ENCODE measurements at regions not wholly inside any gene's neighbourhood (a gene's known extent, or its start where the extent isn't known, plus 50 kb on each side); places are given as distances from the start of the nearest gene placed in this dataset.
"Not testable (repeated sequence)": the region's sequence is repeated elsewhere in the genome, so short reads cannot be mapped to it uniquely, and the experiment has no call there.

GRCh38 chr14:41549821-41550607, 56.7 kb upstream of the LRFN5 start:
- DNase-seq (ENCODE audit: low spot score): no peak

DNA sequence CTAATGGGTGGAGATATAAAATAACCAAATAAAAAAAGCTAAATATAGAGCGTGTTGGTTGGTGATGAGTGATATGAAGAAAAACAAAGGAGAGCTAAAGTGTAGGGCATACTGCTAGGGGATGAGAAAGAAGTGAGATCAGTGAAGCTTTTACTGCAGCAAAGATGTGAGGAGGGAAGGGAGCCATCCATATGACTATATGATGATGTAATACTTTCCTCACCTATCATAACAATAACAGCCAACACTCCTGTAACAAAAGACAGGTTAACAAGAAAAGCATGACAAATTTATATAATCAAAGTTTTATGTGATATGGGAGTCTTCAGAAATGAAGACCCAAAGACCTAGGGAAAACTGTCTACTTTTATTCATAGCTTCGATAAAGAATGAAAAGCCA, 57.4 kb upstream of the LRFN5 start:
- DNase-seq (ENCODE audit: low spot score): no peak

DNA sequence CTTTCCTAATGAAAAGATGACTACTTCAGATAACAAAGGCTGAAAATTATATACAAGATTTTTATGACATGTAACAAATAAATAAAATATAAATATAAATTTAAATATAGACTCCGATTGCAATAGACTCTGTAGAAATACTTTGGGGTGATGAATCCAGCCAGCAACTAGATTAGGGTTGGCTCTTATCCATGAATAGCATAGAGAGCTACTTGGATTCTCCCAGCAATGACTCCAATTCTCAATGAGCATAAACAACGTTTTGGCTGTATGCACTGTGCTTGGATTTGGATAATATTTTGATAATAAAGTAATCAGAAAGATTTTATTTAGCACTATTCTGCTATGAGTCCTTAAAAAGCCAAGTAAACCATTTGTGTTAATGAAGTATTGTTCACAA, 58.0 kb upstream of the LRFN5 start:
- DNase-seq (ENCODE audit: low spot score): no peak

DNA sequence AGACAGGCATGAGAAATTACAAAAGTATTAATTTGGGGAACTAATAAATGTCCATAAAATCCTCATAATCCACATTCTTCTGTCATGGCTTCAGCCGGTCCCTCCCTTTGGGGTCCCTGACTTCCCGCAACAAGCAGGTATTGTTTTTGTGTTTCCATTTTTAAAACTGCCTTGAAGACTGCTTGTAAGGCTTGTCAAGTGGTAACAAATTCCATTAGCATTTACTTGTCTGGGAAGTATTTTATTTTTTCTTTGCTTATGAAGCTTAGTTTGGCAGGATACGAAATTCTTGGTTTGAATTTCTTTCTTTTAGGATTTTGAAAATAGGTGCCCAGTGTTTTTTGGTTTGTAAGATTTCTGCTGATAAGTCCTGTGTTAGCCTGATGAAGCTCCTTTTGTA, 65.3 kb upstream of the LRFN5 start:
- no peak for DNase-seq (ENCODE audit: low spot score)

DNA sequence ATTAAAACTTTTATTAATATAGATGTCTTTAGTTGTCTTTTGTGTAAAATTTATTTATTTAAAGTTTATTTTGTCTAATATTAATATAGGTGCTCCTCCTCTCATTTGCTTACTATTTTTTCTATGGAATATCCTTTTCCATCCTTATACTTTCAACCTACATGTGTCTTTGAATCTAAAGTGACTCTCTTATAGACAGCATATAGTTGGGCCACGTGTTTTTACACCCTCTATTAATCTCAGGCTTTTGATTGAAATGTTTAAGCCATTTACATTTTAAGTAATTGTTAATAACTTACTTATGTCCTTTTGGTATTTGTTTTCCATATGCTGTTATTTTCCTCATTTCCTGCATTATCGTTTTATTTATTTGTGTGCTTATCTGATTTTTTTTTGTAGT, 74.4 kb upstream of the LRFN5 start:
- no peak for DNase-seq (ENCODE audit: low spot score)

- no peak for DNase-seq (ENCODE audit: low spot score)
Measured at GRCh38 chr14:41521891-41522290, 84.8 kb upstream of the LRFN5 start.

GRCh38 chr14:41518030-41518429, 88.6 kb upstream of the LRFN5 start:
- DNase-seq (ENCODE audit: low spot score): not testable (repeated sequence)

GRCh38 chr14:41506552-41506951, 100.1 kb upstream of the LRFN5 start:
- DNase-seq (ENCODE audit: low spot score): no peak

DNA sequence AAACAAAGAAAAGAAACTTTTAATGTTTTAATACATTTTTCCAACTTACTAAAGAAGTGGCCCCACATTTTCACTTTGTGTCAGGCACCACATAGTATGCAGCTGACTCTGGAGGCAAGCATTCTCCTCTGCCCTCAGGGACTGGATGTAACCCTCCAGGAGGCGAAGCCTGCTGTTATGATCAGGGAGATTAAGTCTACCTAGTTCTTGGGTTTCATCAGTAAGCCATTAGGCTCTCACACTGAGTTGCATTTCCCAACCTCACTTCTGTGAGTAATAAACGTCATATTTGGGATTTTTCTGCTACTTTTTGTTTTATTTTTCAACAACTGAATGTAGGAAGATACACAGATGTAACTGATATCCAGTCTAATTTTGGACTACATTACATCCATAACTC, 101.2 kb upstream of the LRFN5 start:
- no peak for DNase-seq (ENCODE audit: low spot score)

- no peak for DNase-seq (ENCODE audit: low spot score)
Measured at GRCh38 chr14:41498959-41499358, 107.7 kb upstream of the LRFN5 start.

DNA sequence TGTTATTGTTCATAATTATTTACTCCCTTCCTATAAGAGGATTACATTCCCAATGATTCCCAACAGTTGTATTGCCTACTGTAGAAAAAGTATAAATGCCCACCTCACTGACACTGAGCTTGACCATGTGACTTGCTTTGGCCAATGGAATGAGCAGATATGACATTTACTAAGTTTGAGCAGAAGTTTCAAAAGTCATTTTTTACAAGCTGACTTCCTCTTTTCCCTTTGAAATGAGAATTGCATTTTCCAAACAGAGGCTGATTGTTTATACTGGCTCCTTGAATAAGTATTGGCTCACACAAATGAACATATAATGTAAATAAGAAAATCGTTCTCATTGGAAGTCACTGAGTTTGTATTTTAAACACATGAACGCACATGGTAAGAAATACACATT, 116.4 kb upstream of the LRFN5 start:
- no peak for DNase-seq (ENCODE audit: low spot score)

DNA sequence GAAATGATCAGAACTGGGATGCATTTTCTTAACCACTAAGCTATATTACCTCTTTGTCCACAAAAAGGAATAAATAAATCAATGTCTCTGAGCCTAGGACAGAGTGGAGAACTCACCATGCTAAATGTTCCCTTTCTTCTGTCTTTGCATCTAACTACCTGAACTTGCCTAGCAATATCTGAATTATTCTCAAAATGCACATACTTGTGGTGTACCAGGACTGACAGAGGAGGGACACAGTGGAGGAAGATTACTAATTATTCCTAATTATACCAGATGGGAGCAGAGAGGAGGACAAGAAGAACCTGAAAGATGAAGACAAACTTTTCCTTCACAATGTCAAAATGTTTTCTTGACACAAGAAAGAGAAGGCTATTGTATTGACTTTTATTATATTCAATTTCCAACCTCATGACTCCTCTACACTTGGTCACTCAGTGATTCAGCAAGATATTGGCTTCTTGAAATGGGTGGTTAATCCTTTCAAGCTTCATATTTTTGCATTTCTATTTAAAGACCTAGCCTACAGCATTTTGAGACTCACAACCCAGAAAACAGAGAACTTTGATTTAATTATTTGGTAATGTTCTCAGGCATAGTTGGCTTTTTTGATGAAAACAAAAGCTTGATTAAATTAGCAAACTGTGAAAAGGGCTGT, 117.2 kb upstream of the LRFN5 start:
- no peak for DNase-seq (ENCODE audit: low spot score)

DNA sequence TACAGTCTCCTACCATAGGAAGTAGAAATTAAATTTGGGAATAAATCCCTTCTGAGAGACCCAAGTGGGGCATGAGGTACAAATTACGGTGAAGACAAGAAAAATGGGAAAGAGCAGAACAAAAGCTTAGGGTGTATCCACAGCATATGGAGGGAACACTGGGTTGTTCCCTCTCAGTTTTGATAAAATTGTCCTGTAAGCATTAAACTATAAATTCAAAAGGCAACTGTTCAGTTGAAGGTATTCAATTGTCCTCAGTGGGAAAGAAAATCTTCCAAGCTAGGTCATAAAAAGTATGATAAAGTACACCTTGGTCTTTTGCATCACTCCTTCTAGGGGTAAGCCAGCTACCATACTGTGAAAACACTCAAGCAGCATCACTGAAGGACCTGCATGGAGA, 118.3 kb upstream of the LRFN5 start:
- no peak for DNase-seq (ENCODE audit: low spot score)

GRCh38 chr14:41482861-41483260, 123.8 kb upstream of the LRFN5 start:
- no peak for DNase-seq (ENCODE audit: low spot score)

DNA sequence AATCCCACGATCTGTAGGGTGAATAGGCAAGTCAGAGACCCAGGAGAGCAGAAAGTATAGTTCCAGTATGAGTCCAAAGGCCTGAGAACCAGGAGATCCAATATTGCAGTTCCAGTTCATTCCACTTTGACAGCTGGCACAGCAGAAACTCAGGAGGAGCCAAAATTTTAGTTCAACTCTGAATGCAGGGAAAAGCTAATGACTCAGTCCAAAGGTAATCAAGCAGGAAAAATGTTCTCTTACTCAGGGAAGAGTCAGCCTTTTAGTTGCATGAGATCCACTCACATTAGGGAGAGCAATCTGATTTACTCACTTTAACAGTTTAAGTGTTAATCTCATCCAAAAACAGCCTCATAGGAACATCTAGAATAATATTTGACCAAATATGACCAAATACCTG, 130.2 kb upstream of the LRFN5 start:
- DNase-seq (ENCODE audit: low spot score): no peak

- DNase-seq (ENCODE audit: low spot score): no peak
Measured at GRCh38 chr14:41461380-41461779, 145.3 kb upstream of the LRFN5 start.

DNA sequence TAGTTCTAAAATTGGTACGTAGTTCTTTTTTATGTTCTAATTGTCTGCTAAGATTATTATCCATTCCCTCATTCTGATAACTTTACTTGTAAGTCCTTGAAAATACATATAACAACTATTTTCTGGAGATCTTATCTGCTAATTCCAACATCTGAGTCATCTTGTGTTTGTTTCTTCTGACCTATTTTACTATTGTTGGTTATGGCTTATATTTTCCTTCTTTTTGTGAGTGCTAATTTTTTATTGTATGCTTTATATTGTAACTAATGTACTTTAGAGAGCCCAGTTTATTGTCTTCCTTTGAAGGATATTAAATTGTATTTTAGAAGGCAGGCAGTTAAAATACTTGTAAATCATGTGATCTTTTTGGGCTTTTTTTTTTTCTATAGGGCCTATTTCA, 149.3 kb upstream of the LRFN5 start:
- no peak for DNase-seq (ENCODE audit: low spot score)

DNA sequence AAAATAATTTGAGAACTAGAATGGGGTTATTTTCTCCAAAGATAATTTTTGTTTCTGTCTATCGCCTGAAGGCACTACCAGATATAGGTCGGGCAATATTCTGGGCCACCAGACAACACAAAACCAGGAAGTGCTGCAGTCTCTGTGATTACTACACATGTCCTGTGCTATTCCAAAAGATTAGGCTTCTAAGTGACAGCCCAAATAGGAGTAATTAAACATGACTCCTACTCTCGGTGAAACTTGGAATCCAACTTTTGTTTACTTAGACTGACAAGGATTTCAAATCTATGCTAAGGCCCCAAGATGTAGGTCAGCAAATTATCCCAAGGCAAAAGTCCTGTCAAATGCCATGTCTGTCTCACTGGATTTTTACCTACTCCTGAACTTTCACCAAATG, 157.6 kb upstream of the LRFN5 start:
- DNase-seq (ENCODE audit: low spot score): no peak

- no peak for DNase-seq (ENCODE audit: low spot score)
Measured at GRCh38 chr14:41446008-41446407, 160.7 kb upstream of the LRFN5 start.

- no peak for DNase-seq (ENCODE audit: low spot score)
Measured at GRCh38 chr14:41423503-41423902, 183.2 kb upstream of the LRFN5 start.

- not testable (repeated sequence) for DNase-seq (ENCODE audit: low spot score)
Measured at GRCh38 chr14:41421308-41421707, 185.4 kb upstream of the LRFN5 start.

DNA sequence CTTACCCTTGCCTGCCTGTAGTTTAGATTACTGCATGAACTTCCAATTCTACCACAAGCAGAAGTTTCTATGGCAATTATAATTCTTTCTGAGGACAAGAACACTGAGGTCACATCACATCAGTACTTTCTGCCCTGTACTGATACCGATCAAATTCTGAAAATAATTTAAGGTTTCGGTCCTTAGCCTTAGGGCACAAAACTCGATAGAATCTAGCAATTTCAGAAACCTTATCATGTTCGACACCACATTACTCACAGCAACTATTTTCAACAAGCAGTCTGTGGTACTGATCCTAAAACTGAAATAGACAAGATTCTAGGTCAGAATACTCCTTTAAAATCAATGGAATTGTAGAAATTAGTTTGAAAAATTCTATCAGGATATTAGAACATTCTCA, 187.0 kb upstream of the LRFN5 start:
- DNase-seq (ENCODE audit: low spot score): no peak

GRCh38 chr14:41418851-41419250, 187.8 kb upstream of the LRFN5 start:
- no peak for DNase-seq (ENCODE audit: low spot score)

- no peak for DNase-seq (ENCODE audit: low spot score)
Measured at GRCh38 chr14:41409806-41410205, 196.9 kb upstream of the LRFN5 start.
